HG02763 (cell line): ENCODE measurements at regions not wholly inside any gene's neighbourhood (a gene's known extent, or its start where the extent isn't known, plus 50 kb on each side); places are given as distances from the start of the nearest gene placed in this dataset.
"Not testable (repeated sequence)": the region's sequence is repeated elsewhere in the genome, so short reads cannot be mapped to it uniquely, and the experiment has no call there.

ENCODE experiments used
- ATAC-seq: cut with Tn5 transposase; IDR thresholded peaks from one replicate; pipeline ENCODE4 v1.9.1; 2021; ENCODE audit warnings: mild to moderate bottlenecking, moderate library complexity; ENCODE audit not compliant: unreplicated experiment

DNA sequence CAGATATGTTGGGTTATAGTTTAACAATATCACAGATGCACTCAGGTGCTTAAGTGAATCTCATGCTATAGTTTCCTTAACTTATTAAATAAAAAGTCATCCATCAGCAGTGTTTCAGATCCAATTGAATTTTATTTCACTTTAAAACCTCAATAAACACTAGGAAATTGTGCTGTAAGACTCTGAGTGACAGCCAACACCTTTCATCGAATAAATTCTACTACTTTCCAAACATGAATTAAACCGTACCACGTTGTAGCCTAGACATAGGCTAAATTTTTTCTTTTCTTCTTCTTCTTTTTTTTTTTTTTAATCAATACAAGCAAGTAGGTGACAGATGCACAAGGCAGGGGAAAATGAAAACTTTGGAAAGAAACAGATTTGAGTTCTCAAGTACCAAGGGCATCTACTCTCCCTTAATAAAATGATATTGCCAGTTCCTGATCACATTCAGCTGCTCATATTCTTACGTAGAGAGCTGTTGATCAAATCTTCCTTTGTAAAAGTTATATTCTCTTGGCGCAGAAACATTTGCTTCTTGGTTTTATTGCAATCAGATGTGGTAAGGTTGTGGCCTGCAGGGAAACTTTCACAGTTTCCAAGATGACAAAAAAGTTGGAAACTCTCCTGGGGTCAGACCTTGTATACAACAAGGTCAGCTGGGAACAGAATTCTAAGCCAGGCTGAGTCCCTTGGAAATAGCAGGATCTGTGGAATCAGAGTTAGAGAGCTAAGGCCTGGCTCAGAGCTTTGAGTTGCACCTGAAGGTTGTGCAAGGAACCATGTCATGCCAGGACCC, 147.7 kb downstream of the CD47 start:
- no peak for ATAC-seq

GRCh38 chr3:107942244-107942643, 148.6 kb downstream of the CD47 start:
- ATAC-seq, result no peak

GRCh38 chr3:107939691-107940442, 151.0 kb downstream of the CD47 start:
- no peak for ATAC-seq

DNA sequence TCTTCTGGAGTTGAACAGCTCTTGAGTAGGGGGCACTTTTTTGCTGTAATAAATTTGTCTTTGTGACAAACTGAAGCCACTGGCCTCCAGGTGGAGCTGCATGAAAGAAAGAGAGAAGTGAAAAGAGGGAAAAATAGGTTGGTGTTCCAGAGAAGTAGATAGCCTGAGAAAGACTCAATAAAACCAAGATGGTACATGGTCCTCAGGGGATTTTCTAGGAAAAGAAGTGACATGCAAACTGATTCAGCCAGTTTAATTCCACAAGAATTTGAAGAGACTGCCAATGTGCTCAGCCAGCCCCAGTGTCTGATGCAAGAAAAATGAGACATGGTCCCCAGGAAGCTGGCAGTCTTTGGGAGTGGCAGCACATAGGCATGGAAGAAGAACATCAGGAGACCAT, 152.7 kb downstream of the CD47 start:
- ATAC-seq, result no peak

GRCh38 chr3:107934808-107935207, 156.0 kb downstream of the CD47 start:
- no peak for ATAC-seq

GRCh38 chr3:107933450-107933849, 157.4 kb downstream of the CD47 start:
- ATAC-seq, result no peak

DNA sequence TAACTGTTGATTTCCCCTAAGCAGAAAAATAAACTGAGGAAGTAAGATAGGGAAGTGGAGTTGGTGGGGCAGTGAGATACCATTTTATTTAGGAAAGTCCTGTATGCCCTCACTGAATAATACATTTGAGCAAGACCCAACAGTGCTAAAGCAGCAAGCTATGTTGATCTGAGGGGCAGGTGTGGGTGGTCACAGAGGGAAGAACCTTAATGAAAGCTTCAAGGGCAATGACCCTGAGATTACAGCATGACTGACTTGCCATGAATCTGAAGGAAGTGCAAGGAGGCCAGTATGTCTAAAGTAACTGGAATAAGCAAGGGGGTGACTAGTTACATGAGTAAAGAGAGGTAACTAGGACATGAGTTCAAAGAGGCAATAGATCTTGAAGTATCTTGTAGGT, 159.5 kb downstream of the CD47 start:
- no peak for ATAC-seq

GRCh38 chr3:107929088-107929487, 161.7 kb downstream of the CD47 start:
- no peak for ATAC-seq

GRCh38 chr3:107928084-107928445, 162.8 kb downstream of the CD47 start:
- no peak for ATAC-seq

DNA sequence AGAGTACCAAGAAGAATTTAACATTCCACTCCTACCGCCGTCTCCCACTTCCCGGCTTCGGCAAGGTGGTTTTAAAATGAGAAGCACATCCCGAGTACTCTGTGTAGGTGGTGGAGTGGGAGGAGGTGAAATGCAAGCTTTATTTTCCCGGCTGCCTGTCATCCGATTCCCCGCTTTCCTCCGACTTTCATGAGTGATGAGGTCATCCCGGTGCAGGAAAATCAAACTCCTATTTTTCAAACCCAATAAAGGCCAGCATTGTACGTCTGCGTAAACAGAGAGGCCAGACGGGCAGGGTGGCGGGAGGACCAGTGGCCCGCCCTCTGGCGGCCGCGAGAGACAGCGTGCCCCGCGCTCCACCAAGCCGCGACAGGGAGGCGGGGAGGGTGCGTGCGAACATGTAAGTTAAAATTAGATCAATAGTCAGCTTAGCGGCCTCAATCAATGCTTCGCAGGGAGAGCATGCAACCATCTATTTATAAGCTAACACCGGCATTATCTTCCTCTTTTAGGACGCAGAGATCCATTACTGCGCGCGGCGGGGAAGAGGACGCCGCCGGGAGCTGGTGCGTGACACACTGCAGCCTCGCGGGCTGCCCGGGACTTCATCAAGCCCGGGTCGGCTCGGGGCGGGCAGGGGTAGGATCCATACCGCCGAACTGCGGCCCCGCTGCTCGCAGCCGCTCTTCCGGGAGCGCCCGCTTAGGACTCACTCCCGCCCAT, 163.3 kb downstream of the CD47 start:
- ATAC-seq, result peak; percentile 94

- ATAC-seq, result no peak
Measured at GRCh38 chr3:107925851-107926250, 165.0 kb downstream of the CD47 start.

DNA sequence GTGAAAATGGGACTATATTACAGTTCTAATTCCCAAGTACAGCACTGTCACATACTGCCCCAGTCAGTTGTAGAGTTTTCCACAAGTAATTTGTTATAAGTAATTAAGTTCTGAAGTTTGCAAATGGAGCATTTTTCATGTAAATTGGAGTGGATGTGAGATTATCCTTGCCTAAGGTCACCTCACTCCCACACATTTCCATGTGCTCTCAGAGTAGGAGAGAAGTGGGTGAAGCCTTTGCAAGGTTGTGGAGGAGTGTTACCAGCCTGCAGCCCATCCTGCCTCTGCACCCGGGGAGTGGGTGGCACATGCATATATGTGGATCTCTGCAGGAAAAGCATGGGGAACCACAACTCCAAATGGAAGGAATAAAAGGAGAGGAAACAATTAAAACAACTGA, 169.8 kb downstream of the CD47 start:
- no peak for ATAC-seq

DNA sequence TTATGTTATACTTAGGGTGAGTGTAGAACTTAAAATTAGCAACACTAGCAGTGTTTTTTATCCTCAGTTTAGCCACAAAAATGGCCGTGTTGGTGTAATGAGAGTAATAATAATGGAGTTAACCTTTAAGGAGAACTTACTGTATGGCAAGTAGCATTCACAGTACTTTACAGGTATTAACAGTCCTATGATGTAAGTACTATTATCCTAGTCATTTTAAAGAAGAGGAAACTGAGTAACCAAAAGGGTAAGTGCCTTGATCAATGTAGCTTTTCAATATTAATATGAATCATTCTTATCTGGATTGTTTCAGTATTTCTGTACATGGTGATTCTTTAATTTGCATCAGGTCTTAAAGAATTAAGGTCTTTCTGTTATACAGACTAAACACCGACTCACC, 170.3 kb downstream of the CD47 start:
- ATAC-seq, result no peak

DNA sequence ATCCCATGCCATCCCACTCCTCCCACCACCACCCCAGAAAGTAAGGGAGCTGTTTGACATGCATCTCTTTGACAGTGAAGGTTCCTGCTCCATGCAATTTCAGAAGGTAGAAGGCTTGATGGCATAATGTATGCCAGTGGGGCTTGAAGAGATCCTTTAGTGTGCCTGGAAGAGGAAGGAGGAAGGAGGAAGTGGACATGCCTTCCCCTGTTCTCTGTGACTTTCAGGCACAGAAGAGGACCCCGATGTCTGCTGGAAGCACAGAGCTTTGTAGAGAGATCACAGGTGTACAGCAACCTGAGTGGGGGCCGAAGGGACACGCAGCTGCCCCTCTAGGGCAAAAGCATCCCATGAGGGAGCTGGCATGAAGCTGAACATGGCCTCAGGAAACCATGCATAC, 171.6 kb downstream of the CD47 start:
- no peak for ATAC-seq

GRCh38 chr3:107916171-107916570, 174.7 kb downstream of the CD47 start:
- no peak for ATAC-seq

DNA sequence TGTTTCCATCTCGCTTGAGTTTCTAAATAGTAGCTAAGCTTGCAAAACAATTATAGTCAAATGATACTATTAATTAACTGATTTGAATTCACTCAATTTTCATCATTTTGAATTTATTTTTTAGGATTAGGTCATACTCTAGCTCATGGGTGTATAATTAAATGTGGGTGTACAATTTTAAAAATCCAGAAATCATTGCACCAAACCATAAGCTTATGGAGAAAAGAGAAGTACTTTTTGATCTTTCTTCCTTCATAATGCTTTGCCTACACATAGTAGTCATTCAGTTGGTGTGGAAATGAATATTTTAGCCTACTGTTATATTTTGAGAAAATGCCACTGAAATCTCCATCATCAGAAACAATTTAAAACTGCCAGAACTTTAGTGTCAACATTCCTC, 175.1 kb downstream of the CD47 start:
- ATAC-seq, result no peak

GRCh38 chr3:107913701-107914100, 177.1 kb downstream of the CD47 start:
- ATAC-seq, result no peak

GRCh38 chr3:107911337-107912000, 179.4 kb downstream of the CD47 start:
- ATAC-seq, result no peak

- peak; percentile 97 for ATAC-seq
Measured at GRCh38 chr3:107910713-107911259, 180.0 kb downstream of the CD47 start.

DNA sequence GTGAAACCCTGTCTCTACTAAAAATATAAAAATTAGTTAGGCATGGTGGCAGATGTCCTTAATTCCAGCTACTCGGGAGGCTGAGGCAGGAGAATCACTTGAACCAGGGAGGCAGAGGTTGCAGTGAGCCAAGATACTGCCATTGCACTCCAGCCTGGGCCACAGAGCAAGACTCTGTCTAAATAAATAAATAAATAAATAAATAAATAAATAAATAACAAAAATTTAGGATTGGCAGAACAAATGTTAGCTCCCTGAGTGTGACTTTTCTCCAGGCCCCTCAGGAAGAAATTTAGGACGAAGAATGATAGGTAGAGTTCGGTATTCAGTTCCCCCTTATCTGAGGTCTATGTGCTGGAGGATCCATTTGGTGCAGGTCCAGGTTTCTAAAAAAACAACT, 181.2 kb downstream of the CD47 start:
- ATAC-seq, result not testable (repeated sequence)

DNA sequence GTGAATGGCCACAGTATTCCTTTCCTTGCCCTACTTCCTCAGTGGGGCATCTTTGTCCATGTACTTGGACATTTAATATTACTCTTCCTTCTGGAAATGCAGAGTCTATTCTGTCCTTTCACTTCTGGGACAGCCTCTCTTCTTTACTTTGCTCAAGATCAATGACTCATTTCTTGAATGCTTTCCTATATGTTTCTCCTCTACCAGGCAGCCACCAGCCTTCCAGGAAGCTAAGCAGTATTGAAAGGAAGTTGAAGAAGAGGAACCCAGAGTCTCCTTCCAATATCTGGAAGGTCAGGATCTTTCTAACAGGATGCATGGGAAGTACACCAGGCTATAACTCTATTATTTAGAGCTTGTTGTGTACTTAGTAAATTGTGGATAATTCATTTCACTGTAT, 182.8 kb downstream of the CD47 start:
- no peak for ATAC-seq
